Ammon's horn (tissue), 1 donor: ENCODE measurements at regions not wholly inside any gene's neighbourhood (a gene's known extent, or its start where the extent isn't known, plus 50 kb on each side); places are given as distances from the start of the nearest gene placed in this dataset.

Experiments used
- DNase-seq: peaks from one replicate; pipeline ENCODE4 v3.0.0-alpha.2; 2016; ENCODE audit warnings: low spot score

DNA sequence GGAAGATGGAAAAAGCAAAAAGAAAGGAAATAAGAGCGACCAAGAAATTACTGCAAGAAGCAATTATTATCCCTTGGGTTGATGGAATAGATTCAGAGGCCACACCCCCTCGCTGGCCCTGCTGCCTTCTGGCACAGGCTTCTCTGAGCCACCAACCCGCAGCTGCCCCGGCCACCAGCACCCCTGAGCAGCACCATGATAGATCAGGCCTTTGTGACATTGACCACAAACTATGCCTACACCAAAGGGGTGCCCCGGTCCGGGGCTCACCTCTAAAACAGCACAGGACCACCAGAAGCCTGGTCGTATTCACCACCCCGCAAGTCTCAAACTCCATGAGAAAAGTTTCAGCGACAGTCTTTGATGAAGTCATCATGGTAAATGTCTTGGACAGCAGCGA lies 1059.3 kb downstream of the SLITRK1 start:
- DNase-seq: no peak

DNA sequence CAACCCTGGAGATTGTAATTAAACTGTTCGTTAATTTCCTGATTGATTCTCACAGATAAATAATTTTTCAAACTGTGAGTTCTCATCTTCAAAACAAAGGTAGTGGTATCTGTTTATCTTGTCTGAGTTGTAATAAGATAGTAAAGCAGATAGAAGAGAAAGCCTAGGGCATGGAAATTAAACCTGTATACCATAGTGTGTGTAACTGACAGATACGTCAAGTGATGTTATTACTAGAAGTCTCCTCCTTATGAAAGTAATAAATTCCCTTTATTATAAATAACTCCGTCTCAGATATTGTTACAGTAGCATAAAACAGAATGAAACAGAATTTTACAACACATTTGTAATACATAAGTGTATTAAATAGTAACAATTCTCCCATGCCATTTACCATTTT lies 1065.1 kb downstream of the SLITRK1 start:
- DNase-seq: no peak

DNA sequence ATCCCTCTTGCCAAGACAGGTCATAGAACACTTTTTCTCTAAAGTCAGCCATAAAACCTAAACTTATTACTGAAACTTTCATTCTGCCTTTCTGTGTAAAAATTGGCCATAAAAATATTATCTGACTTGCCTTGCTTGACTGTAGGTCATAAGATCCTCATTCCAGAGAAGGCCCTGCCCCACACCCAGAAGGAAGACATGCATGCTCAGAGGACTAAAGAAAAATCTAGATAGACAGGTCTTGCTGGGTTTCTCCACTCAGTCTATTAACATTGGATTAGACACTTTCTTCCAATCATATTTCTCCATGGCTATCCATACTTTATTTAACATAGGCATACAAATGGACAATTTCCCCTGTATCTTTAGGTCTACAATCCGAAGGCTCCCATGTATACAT lies 1066.5 kb downstream of the SLITRK1 start:
- no peak for DNase-seq

DNA sequence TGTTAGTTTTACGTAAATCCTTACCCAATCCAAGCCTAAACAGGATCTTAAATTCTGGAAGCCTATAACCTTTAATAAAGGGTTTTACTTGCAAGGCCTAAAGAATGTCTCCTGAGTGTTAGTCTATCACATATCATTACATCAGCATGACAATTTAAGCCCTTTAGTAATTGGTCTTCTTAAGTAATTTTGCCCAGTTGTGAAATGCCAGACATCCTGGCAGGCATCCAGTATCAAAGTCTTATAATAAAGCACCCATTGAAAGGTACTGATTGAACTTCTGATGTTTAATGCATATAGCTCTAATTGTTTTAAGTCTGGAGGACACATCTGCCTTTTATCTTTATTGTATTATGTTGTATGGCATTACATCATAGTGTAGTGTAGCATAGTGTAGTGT lies 1078.9 kb downstream of the SLITRK1 start:
- no peak for DNase-seq

DNA sequence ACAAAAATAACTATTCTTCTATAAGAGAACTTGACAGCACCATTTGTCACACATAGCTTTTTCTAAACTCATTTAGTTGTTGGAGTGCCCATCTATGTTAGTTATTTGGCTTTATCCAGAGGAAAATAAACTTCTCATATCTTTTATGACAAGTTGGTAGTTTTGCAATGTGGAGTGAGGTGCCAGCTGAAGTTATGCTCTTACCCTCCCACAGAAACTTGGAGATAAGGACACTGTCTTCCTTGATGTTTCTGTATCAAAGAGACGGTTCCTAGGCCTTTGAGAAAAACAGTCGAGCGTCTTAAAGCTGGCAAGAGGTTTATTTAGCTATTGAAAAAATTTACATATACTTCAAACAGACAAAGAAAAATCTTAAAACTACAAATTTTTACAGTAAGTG lies 1079.7 kb downstream of the SLITRK1 start:
- DNase-seq: no peak

DNA sequence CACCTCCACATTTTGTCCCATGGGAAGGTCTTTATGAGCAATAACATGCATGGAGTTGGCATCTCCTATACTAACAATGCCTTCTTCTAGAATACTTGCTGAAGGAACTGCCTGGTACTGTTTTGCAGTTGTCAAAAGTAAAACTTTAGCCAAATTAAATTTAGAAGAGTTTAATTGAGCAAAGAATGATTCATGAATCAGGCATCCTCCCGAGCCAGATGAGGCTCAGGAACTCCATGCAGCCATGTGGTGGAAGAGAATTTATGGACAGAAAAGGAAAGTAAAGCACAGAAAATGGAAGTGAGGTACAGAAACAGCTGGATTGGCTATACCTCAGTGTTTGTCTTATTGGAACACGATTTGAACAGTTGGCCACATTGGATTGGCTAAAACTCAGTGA lies 1081.9 kb downstream of the SLITRK1 start:
- no peak for DNase-seq

DNA sequence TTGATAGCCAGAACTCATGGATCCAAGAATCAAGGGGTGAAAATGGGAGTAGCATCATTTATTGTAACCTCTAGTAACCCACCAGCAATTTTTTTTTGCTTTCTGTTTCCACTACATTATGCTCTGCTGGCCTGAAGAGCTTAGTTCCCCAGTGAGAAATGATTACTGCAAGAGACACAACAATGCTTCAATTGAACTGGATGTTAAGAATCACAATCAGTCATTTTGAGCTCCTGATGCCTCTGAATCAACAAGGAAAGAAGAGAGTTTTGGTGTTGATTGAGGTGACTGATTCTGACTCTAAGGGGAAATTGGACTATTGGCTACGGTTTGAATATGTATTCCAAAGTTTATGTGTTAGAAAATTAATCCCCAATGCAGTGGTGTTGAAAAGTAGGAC lies 1084.4 kb downstream of the SLITRK1 start:
- DNase-seq: peak; percentile 16

DNA sequence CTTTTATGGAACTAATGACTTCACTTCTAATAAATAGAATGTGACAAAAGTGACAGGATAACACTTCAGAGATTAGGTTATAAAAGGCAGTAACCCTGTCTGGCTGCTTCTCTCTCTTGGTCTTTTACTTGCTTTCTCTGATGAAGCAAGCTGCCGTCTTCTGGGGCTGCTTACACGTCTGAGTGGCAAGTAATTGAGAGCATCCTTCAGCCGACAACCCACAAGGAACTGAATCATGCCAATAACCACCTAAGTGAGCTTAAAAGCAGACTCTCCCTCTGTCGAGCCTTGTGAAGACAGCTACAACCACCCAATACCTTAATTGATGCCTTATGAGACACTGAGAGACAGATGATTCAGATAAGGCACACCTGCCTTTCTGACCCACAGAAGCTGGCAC lies 1091.2 kb downstream of the SLITRK1 start:
- no peak for DNase-seq

DNA sequence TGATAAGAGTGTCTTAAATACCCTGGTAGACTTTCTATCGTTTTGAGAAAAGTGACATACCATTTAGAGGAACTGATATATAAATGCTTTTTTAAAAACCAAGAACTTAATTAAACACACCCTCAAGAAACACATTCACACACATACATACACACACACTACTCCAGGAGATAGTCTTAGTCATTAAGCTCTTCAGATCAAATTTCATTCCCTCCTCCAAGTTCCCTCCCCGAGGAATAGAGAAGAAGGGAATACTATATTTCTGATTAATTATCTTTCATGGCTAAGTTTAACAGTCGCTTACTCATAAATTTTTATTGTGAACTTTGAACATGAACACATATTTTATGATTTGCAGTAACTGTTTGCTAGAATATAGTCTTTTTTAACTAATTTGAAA lies 1109.5 kb downstream of the SLITRK1 start:
- no peak for DNase-seq

DNA sequence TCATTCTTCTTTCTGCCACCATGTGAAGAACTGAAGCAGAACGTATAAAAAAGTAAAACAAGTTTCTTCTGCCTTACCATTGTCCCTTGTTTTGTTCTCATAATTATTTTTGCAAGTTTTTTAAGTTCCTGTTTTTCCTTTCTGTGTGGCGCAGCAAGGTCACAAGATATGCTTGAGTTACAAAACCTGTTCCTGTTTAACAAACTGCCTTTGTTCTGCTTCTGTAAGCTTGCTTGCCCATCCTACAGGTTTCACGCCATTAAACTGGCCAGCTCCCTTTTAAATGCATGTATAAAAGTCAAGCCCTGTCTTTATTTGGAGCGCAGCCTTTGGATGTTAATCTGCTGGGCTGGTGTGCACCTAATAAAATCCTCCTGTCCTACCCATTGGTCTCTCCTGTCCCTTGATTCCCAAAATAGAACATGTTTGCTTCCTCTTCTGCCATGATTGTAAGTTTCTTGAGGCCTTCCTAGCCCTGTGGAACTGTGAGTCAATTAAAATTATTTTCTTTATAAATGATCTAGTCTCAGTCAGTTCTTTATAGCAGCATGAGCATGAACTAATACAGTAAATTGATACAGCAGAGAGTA lies 1115.4 kb downstream of the SLITRK1 start:
- no peak for DNase-seq

DNA sequence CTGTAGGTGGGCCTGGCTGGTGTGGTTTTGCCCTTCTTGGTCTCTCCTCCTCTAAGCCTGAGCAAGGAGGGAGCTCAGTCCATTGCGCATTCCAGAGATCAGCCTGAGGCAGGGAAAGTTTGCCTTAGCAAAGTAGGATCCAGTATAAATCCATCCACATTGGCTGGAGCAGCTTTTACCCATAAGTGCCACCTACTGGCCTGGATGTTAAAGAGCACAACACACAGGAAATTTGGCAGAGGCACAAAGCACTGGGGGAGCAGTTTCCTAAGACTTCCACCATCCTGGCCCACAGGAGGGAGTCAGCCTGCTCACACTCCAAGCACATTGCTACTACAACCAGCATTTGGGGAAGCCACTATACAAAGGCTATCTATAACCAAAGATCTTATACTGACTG lies 1124.2 kb downstream of the SLITRK1 start:
- DNase-seq: no peak

DNA sequence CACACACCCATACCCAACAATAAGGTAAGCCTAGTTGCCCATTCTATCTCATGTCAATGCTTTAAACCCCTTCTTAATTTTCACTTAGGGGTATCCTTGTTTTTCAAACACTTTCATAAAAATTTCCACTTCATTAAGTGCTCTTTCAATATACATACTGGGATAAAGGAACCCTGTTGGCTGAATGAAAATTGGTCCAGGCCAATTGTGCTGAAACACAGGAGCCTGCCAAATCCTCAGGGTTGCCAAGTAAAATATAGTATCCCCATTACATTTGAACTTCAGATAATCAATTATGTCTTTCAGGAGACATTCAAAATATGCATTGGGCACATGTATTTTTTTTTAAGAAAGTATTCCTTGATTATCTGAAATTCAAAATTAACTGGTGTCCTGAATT lies 1131.1 kb downstream of the SLITRK1 start:
- DNase-seq: no peak

DNA sequence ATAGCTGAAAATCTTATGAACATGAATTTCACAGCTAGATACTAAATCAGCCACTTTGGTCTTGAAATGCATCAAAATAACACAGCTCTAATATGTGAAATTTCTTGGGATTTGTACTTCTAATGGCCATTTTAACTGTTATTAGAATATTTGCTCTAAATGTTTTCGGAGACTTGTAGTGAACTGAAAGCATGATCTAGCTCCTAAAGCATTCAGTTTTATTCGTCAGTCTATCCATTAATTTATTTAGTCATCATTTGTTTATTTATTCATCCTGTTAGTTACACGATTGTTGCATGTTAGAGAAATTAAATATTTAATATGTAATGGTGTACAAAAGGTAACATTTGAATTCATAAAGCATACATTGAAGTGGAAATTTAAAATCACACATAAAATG lies 1132.7 kb downstream of the SLITRK1 start:
- DNase-seq: no peak

DNA sequence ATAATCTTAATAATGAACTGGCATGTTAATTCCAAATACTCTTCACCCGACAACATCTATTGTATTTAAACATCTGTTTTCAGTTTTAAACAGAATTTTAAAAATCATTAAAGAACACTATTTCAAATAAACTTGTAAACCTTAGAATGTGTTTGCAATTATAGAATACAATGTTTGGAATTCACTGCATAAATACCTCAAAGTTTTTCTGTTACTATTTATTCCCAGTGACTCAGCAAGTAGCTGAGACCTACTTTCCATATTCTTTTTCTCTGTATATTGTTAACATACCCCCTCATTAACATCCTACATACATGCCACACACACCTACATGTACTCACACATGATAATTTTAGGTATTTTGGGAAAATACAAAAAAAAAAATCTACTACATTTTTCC lies 1134.3 kb downstream of the SLITRK1 start:
- DNase-seq: no peak

DNA sequence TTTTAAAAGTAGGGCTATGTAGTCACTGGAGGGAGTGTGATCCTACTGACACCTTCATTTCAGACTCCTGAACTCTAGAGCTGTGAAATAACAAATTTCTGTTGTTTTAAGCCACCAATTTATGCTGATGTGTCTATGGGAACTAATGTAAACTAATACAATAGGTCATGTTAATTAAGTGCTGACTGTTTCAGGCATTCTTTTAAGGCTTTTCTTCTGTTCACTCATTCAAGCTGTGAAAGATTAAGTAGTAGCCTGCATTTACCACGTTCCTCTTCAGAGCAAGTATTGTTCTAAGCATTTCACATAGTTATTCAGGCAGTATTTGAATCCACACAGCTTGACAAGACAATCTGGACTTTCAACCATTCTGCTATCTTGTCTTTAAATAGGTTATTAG lies 1135.0 kb downstream of the SLITRK1 start:
- no peak for DNase-seq

DNA sequence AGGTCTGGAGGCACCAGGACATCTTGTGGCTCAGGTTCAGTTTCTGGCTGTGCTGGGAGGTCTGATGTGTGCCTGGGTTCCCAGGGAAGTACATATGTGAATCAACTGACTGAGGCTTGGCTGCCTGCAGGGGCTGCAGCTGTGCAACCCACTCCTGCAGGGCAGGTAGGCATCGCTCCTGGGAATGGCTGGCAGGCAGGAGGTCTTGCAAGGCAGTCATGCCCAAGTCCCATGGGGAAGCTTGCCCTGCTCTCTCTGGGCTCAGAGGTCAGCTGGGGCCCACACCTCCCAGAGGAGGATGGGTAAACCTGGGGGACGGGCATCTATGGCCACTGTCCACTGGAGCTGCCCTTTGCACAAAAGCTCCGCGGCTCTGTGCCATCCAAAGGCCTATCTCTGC lies 1141.8 kb downstream of the SLITRK1 start:
- DNase-seq: no peak

DNA sequence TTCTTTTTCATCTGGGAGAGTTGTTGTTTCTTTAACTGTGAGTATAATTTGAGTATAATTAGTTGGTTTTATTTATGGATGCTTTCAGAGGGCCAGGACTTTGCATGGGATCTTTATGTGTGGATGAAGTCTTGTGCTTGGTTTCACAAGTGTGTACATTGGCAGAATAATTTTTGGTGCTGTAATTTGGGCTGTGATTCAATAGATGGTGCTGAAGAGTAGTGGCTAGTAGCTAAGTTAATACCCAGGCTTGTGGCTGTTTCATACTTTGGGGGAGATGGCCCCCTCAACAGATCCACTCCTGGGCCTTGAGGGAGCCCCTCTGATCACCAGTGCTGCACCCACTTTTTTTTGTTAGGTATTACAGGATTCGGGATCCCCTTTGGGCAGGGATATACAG lies 1142.4 kb downstream of the SLITRK1 start:
- DNase-seq: no peak

DNA sequence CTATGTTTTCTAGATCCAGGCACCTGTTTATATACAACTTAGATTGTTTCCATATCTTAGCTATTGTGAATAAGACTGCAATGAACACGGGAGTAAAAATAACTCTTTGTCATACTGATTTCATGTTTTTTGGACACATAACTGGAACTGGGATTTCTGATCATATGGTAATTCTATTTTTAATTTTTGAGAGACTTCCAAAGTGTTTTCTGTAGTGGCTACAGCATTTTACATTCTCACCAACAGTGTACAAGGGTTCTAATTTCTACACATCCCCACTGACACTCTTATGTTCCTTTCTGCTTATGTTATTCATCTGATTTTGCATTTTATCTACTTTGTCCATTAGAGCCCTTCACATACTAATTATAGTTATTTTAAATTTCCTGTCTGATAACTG lies 1152.9 kb downstream of the SLITRK1 start:
- no peak for DNase-seq

DNA sequence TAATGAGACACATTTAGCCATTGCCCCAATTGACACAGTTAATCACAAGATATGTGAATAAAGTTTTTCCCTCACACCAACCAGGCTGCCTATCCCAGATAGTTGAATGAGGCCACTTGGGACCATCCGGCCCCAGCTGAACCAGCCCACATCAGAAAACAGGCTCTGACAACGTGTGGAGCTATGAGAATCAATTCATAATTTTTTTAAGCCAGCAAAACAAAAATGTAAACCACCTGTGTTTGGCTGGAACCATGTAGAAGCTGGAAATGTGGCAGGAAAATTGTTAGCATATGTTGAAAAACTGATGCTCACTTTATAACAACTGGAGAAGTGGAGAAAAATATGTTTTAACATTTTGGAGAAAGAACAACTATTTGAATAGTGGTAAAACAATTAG lies 1161.3 kb downstream of the SLITRK1 start:
- no peak for DNase-seq

DNA sequence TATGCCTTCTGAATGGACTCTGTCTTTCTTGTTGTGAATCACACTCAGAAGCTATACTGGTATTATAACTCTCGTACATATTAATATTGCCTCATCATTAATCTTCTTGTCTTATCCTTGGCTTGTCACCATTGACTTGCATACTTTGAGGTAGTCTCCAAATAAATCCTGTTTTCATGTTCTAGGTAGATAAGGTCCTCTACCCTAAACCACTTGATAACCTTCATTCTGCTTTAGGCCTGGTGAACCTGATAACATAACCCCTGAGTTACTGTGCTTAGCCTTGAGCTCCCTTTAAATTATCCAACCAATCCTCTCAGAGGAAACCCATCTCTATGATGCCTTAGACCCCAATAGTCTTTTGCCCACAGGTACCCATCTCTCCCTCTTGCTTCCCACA lies 1162.3 kb downstream of the SLITRK1 start:
- DNase-seq: no peak

DNA sequence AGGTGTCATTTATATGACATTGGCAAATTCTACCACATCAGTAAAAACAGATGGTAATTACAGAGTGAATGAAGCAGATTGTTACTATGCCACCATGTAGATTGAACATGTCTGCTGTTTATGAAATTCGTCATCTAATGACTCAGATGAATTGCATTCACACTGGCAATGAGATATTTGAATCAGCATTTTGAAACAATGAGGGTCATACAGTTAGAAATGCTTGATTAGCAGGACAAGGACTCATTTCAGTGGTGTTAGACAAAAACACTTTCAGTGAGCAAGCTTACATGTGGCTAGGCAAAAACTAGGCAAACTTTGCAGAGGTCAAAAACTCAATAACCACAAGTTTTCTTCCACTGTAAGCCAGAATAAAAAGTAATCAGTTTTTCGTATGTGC lies 1165.0 kb downstream of the SLITRK1 start:
- DNase-seq: peak; percentile 78

DNA sequence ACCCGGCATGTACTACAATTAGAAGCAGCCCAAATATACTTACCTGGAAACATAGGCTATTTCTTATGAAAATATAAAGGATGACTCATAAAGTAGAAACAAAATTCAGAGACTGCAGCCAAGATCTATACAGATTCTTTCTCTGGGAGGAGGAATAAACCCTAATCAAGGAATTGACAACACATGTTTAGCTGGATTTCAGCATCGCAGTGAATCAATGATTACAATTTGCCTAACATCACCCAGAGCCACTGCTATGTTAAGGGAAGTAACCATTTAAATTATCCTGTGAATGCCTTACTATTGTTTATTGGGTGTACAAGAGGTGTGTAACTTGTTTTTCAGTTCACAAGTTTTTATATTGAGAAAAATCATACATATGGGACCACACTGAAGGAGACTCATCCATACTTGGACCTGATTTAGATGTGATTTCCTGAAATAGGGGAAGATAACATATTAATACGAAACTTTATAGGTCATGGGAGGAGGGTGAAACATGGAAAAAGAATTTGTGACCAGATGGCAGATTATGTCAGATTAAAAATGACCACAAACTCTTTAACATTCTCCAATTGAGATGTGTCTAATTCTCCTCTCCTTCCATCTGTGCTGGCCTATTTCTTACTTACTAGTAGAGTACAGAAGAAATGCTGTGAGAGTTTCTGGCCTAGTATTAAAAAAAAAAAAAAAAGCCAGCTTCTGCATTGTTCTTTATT lies 1168.4 kb downstream of the SLITRK1 start:
- DNase-seq: no peak

DNA sequence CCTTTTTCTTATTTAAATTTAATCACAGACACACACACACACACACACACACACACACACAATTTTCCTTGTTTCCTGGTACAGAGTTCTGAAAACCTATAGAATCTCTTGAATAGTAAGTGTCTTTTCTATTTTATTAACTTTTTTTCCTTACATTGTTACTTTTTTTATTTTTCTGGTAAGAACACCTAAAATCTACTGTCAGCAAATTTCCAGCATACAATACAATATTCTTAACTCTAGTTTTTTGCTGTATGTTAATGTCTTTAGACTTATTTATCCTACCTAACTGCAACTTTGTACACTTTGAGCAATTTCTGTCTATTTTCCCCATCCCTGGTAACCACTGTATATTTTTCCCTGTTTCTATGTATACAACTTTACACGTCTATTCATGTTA lies 1179.8 kb downstream of the SLITRK1 start:
- no peak for DNase-seq

DNA sequence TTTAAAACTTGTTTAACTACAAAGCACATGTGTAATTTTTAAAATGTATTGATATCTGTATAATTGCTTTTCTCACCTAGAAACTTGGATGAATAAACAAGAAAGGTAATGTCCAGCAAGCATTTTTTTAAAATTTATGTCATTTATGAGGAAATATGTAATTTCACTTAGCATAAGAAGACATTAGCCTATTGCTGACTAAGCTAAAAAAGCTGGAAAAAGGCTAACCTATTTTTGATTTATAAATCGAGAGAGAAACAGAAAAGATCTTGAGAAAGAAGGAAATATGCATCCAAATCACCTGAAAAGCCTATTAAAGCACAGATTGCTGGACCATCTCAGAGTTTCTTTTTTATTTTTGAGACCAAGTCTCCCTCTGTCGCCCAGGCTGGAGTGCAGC lies 1181.3 kb downstream of the SLITRK1 start:
- no peak for DNase-seq
